GM15510 (cell line): ENCODE measurements at regions not wholly inside any gene's neighbourhood (a gene's known extent, or its start where the extent isn't known, plus 50 kb on each side); places are given as distances from the start of the nearest gene placed in this dataset.

Experiments
- POLR2A ChIP-seq: IDR thresholded peaks from 3 replicates; pipeline ENCODE4 v1.6.1; 2011; ENCODE audit warnings: borderline replicate concordance; ENCODE audit not compliant: insufficient read length; ENCODE audit errors: extremely low read depth

- no peak for TF ChIP-seq POLR2A
These were observed 156.2 kb downstream of the BRD1 start for GRCh38 chr22:49671331-49672013.

- TF ChIP-seq POLR2A, result no peak
These were observed 157.0 kb downstream of the BRD1 start for GRCh38 chr22:49670456-49671330.

- TF ChIP-seq POLR2A, result no peak
These were observed 159.3 kb downstream of the BRD1 start for GRCh38 chr22:49668402-49668801.

- no peak for TF ChIP-seq POLR2A
These were observed 160.4 kb downstream of the BRD1 start for GRCh38 chr22:49667236-49667635.

GRCh38 chr22:49666146-49666809, 161.4 kb downstream of the BRD1 start:
- no peak for TF ChIP-seq POLR2A

GRCh38 chr22:49664891-49665290, 162.8 kb downstream of the BRD1 start:
- no peak for TF ChIP-seq POLR2A

- TF ChIP-seq POLR2A, result no peak
These were observed 163.2 kb downstream of the BRD1 start for GRCh38 chr22:49664371-49664881.

GRCh38 chr22:49663823-49664222, 163.8 kb downstream of the BRD1 start:
- TF ChIP-seq POLR2A, result no peak

- no peak for TF ChIP-seq POLR2A
These were observed 164.4 kb downstream of the BRD1 start for GRCh38 chr22:49663311-49663711.

- TF ChIP-seq POLR2A, result no peak
These were observed 165.0 kb downstream of the BRD1 start for GRCh38 chr22:49662681-49663080.

- TF ChIP-seq POLR2A, result no peak
These were observed 166.6 kb downstream of the BRD1 start for GRCh38 chr22:49660794-49661781.

- no peak for TF ChIP-seq POLR2A
These were observed 167.4 kb downstream of the BRD1 start for GRCh38 chr22:49660321-49660720.

GRCh38 chr22:49659924-49660315, 167.8 kb downstream of the BRD1 start:
- no peak for TF ChIP-seq POLR2A
